ENCODE measurements at regions not wholly inside any gene's neighbourhood (a gene's known extent, or its start where the extent isn't known, plus 50 kb on each side); places are given as distances from the start of the nearest gene placed in this dataset.

DNA sequence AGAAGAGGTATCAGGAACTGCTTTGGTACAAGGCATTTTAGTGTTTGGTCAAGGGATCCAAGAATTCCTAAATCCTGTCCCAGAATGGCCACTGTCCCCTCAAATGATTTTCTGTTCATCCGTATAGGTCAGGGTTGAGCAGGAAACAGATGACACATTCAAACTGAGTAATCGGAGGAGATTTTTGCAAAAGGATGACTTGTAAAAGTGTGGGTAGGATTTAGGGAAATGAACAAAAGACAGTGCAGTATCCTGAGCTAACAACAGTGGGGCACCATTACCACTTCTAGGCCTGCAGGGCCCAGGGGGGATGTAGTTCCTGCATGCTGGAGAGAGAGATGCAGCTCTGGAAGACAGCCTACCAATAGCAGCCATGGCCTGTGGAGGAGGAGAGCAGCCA, 290.1 kb downstream of the ZSWIM6 start:
- DNase-seq (ENCODE audit: low spot score): no peak

DNA sequence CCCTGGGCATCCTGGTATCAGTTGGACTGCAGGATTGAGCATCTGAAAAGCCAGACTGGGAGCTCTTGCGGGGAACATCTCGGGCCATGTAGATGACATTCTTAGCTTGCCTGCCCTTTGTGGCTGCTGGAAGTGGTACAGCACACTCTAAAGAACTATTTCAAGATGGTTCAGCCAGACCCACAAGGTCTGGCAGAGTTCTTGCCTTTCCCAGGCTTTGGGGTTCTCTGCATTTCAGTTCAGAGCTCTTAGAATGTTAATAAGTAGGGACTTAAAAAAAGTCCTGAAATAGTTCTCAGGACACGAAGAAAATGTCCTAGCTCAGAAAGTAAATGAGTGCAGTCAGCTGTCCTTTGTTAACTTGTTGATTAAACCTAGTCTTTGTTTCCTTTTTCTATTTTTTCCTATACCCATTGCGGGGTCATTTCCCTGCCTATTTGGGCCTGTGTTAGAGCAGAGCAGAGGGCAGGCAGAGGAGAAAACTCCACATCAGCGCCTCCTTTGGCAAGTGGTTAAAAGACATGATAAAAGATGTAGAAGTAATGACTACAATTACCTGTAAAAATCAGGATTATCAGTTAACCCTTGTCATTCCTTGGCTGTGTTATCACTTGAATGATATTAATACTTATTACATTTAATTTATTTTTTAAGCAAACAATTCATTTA, 291.5 kb downstream of the ZSWIM6 start:
- no peak for DNase-seq (ENCODE audit: low spot score)

DNA sequence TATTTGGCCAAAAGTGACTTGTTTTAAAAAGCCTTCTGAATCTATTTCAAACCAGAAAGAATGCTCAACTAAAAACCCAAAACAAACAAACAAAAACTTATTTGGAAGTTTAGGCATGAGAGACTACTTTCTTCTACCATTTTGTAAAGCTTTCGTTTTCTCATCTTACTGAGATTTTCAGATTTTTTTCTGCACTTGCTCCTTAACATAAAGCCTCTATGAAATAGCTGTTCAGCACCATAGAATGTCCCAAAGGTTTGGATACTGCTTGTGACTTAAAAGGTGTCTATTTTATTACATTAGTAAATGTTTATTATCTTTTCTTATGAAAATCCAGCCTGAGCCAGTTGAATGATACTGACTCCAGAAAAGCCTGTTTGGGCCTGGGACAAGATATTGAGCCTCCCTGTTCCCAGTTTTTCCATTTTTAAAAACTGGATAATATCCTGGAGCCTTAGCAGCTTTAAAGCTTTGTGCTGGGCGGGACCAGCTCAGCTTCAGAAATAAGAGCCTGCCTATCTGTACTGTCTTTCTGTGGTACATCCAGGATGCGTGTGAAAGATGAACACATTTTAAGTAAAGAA, 292.6 kb downstream of the ZSWIM6 start:
- no peak for DNase-seq (ENCODE audit: low spot score)

DNA sequence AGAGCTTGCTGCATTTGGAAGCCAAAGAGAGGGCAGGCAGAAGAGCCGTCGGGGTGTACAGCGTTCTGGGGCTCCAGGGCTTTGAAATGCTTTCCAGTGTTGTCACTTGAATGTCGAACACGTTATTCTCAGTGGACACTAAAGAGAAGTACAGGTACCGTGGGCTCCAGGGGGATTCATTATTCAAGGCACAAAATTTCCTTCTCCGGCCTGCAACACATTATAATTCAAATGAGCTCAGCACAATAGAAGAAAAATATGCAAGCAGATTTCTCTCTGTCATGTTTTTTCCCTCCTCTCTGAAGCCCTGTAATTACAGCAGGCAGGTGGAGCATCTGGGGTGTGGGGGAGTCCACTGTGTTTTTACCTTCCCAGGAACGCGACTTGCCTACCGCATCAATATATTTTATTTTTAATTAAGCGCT, 293.1 kb downstream of the ZSWIM6 start:
- DNase-seq (ENCODE audit: low spot score): no peak

DNA sequence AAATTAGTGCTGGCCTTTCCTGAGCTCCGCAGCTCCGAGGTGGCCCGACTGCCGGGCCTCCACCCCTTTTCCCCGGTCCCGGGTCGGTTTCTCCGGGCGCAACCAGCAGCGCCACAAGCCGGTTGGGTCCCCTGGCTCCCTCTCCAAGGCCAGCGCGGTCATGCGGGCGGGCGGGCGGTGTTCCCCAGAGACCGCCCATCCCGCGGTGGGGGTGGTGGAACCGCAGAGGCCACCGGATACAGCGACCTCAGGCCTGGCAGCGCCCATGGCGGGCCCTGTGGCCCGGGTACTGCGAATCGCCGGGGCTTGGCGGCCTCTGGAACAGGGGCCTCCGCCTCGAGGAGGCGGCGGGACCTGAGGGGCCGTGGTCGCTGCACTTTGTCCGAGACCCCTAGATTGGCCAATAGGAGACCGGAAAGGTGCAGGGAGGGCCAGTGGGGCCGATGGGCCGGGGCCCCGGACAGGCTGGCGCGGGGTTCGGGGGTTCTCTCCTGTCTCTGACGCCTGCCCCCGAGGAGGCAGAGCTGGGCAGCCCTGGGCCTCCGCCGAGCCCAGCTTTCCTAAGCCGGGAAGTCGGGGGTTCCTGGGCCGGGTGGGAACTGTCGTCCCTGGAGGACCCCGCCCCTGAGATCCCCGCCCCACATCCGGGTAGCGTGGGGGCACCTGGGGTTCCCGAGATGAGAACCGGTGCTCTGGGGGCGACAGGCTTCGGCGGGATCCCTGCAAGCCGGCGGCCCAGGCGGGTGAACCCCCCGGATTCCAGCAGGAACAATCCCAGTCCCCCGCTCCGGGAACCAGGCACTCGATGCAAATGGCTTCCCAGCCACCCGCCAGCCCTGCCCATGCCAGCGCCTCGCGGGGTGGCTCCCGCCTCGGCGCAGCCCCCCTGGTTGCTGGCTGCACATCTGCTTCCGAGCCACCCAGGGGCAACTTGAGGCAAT, 293.9 kb downstream of the ZSWIM6 start:
- DNase-seq (ENCODE audit: low spot score): peak; percentile 9

DNA sequence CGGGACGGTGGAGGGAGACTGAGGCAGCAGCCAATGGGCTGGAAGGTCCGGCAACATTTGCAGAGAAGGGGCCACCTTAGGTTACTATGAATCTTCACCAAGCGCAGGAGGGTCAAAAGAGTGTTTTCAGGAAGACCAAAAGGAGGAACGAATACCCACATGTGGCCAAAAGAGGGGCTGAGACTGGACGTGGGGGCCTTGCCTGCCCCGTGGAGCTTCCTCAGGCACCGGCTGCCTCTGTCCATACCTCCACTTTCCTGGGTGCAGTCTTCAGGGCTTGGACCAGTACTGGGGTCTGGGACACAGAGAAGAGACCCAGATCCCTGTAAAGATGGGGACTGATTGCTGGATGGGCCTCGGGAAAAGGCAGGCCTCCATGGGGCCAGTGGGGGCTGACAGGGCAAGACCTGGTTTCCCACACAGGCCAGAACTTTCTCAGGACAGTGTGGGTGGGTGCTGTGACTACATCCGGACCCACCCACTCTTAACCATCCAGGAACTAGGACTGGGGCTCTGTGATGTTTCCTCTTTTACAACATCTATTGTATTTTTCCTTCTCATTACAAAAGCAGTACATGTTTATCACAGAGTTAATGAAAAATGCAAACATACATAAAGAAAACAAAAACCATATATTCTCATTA, 294.7 kb downstream of the ZSWIM6 start:
- DNase-seq (ENCODE audit: low spot score): no peak

DNA sequence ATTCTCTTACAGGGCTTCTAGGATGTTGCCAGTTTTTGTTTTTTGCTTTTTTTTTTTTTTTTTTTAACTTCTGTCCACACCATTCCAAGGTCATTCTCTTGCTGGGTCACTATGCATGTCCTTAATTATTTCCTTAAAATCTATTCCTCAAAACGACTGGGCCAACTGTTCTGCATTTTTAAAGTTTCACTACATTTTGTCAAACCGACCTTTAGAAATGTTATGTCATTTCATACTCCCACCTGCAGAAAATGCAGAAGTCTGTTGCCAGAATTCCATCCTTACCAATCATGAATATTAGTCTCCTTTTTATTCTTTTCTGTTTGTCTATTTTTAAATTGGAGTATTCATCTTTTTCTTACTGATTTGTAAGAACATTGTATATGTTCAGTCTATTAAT, 295.5 kb downstream of the ZSWIM6 start:
- no peak for DNase-seq (ENCODE audit: low spot score)

DNA sequence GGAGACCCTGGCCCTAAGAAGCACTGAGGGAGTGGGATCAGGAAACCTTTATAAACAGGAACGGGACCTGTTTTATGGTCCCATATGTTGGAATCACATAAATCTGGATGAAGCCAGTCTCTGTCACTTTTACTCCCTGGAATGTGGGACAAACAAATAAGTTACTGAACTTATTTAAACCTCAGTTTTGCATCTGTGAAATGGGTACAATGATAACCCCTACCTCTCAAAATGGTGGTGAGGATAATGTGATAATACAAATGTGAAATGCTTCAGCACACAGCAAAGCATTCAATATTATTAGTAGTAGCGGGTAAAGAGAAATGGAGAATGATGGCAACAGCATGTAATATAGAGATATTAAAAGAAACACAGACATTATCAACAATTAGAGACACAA, 298.9 kb downstream of the ZSWIM6 start:
- no peak for DNase-seq (ENCODE audit: low spot score)

DNA sequence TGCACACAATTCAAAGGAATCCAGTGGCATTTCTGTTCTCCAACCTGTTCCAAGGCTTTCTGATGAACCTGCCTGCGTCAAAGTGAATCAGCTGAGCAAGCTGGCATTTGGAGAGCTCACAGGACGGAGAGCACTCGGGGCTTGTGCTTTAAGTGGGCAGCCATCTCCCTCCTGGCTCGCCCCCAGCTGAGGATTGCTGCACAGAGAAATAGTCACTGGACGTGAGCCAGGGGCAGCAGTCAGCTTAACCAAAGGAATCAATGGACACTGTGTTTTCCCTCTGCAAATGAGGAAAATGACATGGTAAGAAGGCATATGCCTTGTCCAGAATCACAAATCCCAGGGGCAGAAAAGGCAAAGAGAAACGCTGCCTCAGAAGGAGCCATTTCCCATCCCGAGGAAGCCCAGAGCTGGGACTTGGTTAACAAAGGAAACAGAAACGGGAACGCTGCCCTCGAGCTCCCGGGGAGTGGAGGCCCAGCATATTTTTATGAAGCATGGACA, 299.4 kb downstream of the ZSWIM6 start:
- no peak for DNase-seq (ENCODE audit: low spot score)

DNA sequence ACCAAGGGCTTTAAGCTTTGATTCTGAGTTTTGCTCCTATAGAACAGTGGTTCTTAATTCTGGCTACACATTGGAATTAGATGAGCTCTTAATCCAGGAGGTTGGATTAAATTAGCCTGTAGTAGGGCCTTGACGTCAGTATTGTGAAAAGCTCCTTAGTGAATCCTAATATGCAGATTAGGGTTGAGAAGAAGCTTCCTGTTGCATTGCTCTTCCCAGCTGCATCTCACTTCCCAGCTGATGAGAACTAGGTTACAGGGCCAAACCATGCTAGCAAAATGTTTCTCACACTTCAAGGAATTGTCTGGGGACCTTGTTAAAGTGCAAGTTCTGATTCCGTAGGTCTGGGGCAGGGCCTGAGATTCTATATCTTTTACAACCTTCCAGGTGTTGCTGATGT, 300.0 kb downstream of the ZSWIM6 start:
- DNase-seq (ENCODE audit: low spot score): no peak

DNA sequence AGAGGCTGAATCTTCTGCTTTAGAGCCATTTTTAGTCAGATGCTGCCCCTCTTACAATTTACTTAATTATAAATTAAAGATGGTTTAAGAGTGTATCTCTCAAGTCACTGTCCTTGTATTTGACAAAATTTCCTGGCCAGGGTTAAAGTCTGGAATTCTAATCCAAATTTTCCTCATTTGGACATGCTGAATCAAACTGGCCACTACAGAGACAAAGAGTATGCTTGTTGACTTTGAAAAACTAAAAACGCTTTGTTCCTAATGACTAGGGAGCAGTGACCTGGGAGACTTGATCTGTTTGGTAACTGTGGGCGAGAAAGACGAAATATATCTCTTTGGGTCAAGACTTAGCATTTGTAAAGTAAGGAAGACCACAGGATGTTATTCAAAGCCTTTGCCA, 303.2 kb downstream of the ZSWIM6 start:
- no peak for DNase-seq (ENCODE audit: low spot score)

DNA sequence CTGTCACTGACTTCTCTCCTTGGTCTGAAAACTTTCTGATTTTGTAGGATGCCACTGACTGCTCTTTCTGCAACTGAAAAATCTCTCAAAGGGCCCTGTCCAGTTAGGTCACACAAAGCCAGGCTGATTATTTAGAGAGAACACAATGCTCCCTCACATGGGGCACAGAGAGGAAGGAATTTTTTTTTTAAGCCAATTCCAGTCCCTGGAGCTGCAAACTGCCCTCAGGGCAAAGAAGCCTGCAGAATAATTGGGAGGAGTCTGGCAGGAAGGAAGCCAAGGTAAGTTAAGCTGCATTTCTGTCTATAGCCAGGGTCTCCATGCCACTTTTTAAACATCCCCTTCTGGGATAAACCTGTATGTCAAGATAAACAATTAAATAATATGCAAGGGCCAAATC, 305.5 kb downstream of the ZSWIM6 start:
- DNase-seq (ENCODE audit: low spot score): no peak

DNA sequence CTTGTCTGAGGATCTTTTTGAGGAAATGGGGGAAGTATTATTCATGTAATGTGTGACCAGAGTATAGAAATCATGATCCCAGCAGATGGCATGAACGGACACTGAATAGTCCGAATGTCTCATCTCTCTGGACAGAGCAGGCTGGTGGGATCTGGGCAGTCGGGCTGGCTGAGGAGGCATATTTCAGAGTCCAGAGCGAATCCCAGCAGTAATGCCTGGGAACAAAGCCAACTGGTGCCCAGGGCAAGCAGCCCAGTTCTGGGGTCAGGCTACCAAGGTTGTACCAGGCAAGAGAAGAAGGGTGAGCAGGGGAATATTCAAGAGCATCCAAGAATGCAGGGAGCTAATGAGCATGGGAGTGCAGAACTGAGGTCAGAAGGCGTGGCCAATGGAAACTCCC, 306.4 kb downstream of the ZSWIM6 start:
- no peak for DNase-seq (ENCODE audit: low spot score)

DNA sequence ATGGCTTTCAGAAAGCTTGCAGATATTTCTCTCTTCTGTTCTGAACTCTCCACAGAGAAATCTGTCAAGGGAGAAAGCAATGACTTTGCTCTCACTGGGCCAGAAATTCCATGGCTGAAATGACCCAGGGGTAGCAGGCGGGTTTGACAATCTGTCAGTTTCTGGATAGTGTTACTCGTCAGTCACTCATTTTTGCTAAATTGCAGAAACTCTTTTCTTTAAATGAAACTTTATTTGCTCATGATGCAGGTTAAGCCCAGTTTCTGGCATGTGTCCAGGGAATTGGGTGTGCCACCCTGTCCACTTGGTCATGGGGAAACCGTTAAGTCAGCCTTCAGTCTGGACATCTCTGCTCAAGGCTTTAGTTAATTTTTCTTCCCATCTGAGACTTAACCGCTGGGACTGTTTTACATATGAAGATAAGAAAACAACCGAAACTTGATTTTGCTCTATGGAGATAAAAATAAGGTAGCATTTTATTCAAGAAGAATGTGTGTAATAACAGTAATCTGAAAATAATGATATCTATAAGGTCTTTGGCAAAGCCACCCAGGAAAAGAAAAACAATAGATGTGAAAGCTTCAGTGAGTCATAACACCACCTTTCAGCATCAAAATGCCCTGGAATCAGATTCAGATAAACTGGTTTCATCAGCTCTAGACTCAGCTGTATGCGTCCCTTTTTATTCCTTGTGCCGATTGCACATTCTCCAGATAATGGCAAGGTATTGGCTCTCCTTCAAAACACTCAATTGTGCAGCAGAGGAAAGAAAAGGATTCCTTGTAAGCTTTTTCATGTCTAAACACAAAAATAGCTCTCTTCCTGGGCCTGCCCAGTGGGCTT, 308.3 kb downstream of the ZSWIM6 start:
- DNase-seq (ENCODE audit: low spot score): no peak

DNA sequence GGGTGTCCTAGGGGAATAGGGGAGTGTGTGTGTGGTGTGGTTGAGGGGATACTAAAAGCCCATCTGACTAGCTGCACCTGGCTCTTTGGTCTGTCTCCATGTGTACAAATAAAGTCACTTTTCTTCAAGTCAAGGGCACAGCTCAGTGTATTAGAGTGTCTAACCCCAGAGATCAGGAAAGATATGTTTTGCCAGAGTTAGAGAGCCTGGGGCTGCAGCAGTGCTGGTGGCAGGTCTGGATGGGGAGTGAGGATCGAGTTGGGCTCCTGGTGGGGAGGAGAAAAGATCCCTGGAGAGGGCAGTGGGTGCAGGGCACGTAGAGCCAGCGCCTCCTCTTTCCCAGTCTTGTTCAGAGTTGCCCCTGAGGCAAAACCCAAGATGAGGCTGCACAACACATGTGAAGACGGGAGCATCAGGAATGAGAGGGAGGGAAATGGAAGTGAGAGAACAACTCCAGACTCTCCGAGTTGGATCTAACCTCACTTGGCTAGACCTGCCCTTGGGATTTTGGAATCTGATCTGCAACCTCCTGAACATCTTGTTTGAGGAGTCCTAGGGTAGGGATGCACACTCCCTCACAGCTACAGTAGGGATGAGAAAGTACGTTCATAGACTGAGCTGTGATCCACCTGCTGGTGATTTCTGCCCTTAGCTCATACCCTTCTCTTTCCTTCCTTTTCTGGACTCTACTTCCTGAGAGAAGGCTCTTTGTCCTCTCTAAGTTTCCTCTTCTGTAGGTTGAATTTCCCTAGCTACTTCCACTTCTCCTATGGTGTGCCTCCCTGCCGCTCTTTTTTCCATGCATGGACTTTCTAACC, 309.9 kb downstream of the ZSWIM6 start:
- no peak for DNase-seq (ENCODE audit: low spot score)

DNA sequence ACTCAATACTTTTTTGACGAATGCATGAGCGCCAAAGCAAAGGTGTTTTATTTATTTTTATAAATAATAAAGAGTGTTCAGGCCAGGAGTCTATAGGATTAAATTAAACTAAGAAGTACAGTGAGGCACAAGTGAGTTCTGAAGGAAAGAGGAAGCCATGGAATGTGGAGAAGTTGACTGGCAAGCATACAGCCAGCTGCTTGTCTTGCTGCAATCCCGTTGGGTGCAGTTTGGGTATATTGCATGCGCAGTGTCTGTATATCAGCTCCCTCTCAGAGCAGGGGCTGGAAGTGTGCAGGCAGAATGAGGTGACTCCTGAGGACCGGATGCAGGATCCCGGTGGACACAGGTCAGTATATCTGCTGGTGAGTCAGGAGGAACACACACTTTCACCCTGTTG, 315.6 kb downstream of the ZSWIM6 start:
- no peak for DNase-seq (ENCODE audit: low spot score)

DNA sequence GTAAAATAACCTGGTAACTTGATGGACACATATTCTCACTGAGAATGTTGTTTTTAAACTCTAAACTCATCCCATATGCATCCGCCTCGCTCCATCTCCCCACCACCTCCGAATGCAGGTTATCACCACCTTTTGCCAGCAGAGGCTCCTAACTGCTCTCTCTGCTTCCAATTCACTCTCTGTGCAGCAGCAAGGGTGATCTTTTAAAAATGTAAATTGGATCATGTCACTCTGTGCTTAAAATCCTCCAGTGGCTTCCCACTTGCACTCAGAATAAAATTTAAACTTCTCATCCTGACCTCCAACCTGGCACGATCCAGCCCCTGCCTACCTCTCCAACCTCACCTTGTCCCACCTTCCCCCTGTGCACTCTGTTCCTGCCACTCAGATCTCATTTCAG, 317.2 kb downstream of the ZSWIM6 start:
- no peak for DNase-seq (ENCODE audit: low spot score)

DNA sequence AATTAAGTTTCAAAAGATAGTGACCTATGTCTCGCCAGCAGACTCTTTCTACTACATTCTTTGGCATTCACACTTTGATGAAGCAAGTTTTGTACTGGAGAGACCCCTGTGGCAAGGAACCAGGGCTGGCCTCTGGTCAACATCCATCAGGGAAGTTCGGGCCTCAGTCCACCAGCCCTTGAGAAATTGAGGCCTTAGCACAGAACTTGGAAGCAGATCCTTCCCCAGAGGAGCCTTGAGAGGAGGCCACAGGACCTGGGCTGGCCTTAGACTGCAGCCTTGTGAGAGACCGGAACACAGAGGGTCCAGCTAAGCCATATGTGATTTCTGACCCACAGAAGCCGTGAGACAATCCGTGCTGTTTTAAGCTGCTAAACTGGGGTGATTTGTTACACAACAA, 317.9 kb downstream of the ZSWIM6 start:
- no peak for DNase-seq (ENCODE audit: low spot score)

DNA sequence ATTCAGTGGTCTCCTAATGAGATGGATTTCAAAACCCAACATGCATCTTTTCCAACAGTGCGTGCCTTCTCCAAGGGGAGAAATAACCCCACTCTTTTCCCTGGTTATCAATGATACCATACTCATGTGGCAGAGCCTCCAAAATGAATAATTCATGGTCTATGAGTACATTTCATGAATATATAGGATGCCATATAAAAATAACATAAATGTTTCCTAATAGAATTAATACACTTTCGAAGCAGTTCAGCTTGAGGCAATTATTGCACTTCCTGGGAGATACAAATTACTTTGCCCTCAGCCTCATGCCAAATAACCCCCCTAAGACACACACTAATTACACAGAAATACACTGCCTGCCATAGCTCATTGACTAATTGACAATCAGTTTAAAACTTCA, 318.6 kb downstream of the ZSWIM6 start:
- no peak for DNase-seq (ENCODE audit: low spot score)

DNA sequence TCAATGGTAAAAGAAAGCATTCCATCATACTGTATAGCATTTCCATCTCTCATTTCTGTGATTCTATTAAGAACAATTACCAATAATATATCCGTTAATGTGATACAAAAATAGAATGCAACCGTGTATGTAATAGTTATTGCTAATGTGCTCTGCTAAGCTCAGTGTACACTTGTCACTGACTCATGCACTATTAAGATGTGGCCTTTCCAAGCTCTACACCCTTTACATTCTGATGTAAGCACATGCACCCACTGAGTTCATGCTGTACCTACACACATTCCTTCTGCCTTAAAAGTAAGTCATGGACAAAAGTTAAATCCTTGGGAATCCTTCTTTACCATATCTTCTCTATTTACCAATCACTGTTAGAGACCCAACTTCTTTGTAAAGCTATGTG, 319.1 kb downstream of the ZSWIM6 start:
- no peak for DNase-seq (ENCODE audit: low spot score)

DNA sequence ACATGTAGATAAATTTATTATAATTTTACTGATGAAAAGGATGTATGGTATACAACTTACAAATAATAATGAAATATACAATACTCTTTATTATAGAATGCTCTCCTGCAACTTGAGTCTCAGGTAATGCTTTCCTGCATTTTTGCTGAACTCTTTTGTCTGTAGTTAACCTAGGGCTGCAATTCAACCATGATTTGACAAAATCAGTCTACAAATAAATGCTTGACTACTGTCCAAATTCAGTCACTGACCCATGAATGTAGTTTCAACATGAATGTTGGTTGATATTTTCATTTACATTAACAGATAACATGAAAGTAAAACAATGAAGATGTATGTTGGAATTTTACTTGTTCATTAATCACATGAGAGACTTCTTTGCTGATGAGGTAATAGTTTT, 320.9 kb downstream of the ZSWIM6 start:
- no peak for DNase-seq (ENCODE audit: low spot score)

Measured in CD4-positive, alpha-beta T cell treated with Interleukin-6 at 100 ng/mL for 8 hours (primary cell).